WTC11 (cell line): ENCODE measurements at regions not wholly inside any gene's neighbourhood (a gene's known extent, or its start where the extent isn't known, plus 50 kb on each side); places are given as distances from the start of the nearest gene placed in this dataset.
"Not testable (repeated sequence)": the region's sequence is repeated elsewhere in the genome, so short reads cannot be mapped to it uniquely, and the experiment has no call there.

Source experiments
- ATF1 ChIP-seq: sonication (generic); formaldehyde crosslinking; IDR thresholded peaks from 2 replicates; pipeline ENCODE4 v1.8.1; 2023; ENCODE audit warnings: mild to moderate bottlenecking, moderate library complexity, missing genetic modification reagents
- E2F4 ChIP-seq: sonication (generic); formaldehyde crosslinking; IDR thresholded peaks from 2 replicates; pipeline ENCODE4 v1.8.1; 2022; ENCODE audit warnings: low read depth, mild to moderate bottlenecking, moderate library complexity, missing genetic modification reagents, borderline replicate concordance
- ELF4 ChIP-seq: sonication (generic); formaldehyde crosslinking; IDR thresholded peaks from 2 replicates; pipeline ENCODE4 v1.8.1; 2022; ENCODE audit warnings: low read depth, mild to moderate bottlenecking, moderate library complexity, missing genetic modification reagents
- EMX1 ChIP-seq: fragments of 250-450 bp; sonication (Bioruptor Pico); IDR thresholded peaks from 2 replicates; pipeline ENCODE4 v1.8.0; 2021; ENCODE audit warnings: mild to moderate bottlenecking
- MAX ChIP-seq: sonication (generic); formaldehyde crosslinking; IDR thresholded peaks from 2 replicates; pipeline ENCODE4 v1.8.0; 2022; ENCODE audit warnings: mild to moderate bottlenecking, missing genetic modification reagents
- NR2C2 ChIP-seq: sonication (generic); formaldehyde crosslinking; IDR thresholded peaks from 2 replicates; pipeline ENCODE4 v1.8.0; 2022; ENCODE audit warnings: mild to moderate bottlenecking, missing genetic modification reagents
- RELA ChIP-seq: sonication (generic); formaldehyde crosslinking; IDR thresholded peaks from 2 replicates; pipeline ENCODE4 v1.8.1; 2022; ENCODE audit warnings: missing genetic modification reagents, mild to moderate bottlenecking, borderline replicate concordance
- TF ChIP-seq, protein P1 (sequence below): fragments of 200-600 bp; IDR thresholded peaks from 2 replicates; pipeline ENCODE4 v1.8.0; 2022; ENCODE audit warnings: antibody characterized with exemption
- TF ChIP-seq, protein P2 (sequence below): sonication (generic); formaldehyde crosslinking; IDR thresholded peaks from 2 replicates; pipeline ENCODE4 v1.8.1; 2023; ENCODE audit warnings: mild to moderate bottlenecking, missing genetic modification reagents, moderate library complexity
- TF ChIP-seq, protein P3 (sequence below): sonication (generic); formaldehyde crosslinking; IDR thresholded peaks from 2 replicates; pipeline ENCODE4 v1.8.1; 2023; ENCODE audit warnings: mild to moderate bottlenecking, missing genetic modification reagents, moderate library complexity
- TF ChIP-seq, protein P4 (sequence below): sonication (generic); formaldehyde crosslinking; IDR thresholded peaks from 2 replicates; pipeline ENCODE4 v1.8.1; 2022; ENCODE audit warnings: mild to moderate bottlenecking, moderate library complexity, missing genetic modification reagents

GRCh38 chr7:68788529-68788928, 809.7 kb upstream of the AUTS2 start:
- not testable (repeated sequence) for TF ChIP-seq E2F4 (CRISPR knock-in tag); ATF1; NR2C2 (CRISPR knock-in tag); RELA (CRISPR knock-in tag); MAX (CRISPR knock-in tag); EMX1 (CRISPR knock-in tag); ELF4 (CRISPR knock-in tag)
- TF ChIP-seq, protein P1, sequence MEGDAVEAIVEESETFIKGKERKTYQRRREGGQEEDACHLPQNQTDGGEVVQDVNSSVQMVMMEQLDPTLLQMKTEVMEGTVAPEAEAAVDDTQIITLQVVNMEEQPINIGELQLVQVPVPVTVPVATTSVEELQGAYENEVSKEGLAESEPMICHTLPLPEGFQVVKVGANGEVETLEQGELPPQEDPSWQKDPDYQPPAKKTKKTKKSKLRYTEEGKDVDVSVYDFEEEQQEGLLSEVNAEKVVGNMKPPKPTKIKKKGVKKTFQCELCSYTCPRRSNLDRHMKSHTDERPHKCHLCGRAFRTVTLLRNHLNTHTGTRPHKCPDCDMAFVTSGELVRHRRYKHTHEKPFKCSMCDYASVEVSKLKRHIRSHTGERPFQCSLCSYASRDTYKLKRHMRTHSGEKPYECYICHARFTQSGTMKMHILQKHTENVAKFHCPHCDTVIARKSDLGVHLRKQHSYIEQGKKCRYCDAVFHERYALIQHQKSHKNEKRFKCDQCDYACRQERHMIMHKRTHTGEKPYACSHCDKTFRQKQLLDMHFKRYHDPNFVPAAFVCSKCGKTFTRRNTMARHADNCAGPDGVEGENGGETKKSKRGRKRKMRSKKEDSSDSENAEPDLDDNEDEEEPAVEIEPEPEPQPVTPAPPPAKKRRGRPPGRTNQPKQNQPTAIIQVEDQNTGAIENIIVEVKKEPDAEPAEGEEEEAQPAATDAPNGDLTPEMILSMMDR, result not testable (repeated sequence)
- TF ChIP-seq, protein P2, sequence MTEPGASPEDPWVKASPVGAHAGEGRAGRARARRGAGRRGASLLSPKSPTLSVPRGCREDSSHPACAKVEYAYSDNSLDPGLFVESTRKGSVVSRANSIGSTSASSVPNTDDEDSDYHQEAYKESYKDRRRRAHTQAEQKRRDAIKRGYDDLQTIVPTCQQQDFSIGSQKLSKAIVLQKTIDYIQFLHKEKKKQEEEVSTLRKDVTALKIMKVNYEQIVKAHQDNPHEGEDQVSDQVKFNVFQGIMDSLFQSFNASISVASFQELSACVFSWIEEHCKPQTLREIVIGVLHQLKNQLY (CRISPR knock-in tag), result not testable (repeated sequence)
- TF ChIP-seq, protein P3, sequence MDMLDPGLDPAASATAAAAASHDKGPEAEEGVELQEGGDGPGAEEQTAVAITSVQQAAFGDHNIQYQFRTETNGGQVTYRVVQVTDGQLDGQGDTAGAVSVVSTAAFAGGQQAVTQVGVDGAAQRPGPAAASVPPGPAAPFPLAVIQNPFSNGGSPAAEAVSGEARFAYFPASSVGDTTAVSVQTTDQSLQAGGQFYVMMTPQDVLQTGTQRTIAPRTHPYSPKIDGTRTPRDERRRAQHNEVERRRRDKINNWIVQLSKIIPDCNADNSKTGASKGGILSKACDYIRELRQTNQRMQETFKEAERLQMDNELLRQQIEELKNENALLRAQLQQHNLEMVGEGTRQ (CRISPR knock-in tag), result not testable (repeated sequence)
- TF ChIP-seq, protein P4, sequence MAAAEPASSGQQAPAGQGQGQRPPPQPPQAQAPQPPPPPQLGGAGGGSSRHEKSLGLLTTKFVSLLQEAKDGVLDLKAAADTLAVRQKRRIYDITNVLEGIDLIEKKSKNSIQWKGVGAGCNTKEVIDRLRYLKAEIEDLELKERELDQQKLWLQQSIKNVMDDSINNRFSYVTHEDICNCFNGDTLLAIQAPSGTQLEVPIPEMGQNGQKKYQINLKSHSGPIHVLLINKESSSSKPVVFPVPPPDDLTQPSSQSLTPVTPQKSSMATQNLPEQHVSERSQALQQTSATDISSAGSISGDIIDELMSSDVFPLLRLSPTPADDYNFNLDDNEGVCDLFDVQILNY (CRISPR knock-in tag), result not testable (repeated sequence)
